ENCODE measurements at regions not wholly inside any gene's neighbourhood (a gene's known extent, or its start where the extent isn't known, plus 50 kb on each side); places are given as distances from the start of the nearest gene placed in this dataset.

DNA sequence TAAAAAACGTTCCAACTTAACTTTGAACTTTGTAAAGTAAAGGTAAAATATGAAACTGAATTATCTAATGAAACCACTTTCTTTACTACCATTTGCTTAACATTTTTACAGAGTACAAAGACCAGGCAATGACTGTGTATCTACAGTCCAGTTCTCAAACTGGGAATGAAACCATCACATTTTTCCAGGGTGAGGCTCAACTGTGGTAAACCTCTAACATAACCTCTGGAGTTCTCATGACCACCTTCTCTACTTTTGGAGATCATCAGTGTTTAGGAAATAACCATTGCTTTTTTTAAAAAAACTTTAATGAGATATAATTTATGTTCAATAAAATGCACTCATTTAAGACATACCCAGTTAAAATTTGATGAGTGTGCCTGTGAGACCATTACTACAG lies 223.5 kb downstream of the RNF152 start:
- no TSS peak for BruUV-seq (replicated peaks)
- Histone ChIP-seq H3K36me3 (ENCODE audit: control insufficient read depth in 2 of 2, extremely low read depth in 1 of 2, insufficient read depth in 2 of 2, low read length in 2 of 2) (no peaks in the 10 kb centered on the region), H4K20me1 (replicated peaks; ENCODE audit: control insufficient read depth, extremely low read depth, insufficient read depth, low read length) (no peaks in the 10 kb centered on the region), H3K4me1 (ENCODE audit: control insufficient read depth, extremely low read depth, insufficient read depth, low read length) (peaks cover 4% of the 10 kb centered on the region), H3K4me3 (replicated peaks in 1 of 3; ENCODE audit: insufficient read depth in 1 of 3, low read depth in 1 of 3, low read length in 3 of 3) (no peak overlapping the region), H3K9me1 (replicated peaks; ENCODE audit: control insufficient read depth, extremely low read depth, insufficient read depth, low read length) (no peaks in the 10 kb centered on the region), H3K79me2 (ENCODE audit: control insufficient read depth, insufficient read depth, low read length) (no peaks in the 10 kb centered on the region), H3K9ac (replicated peaks; ENCODE audit: extremely low read depth, insufficient read depth, low read length) (no peak overlapping the region), H3K27me3 (ENCODE audit: control insufficient read depth in 2 of 2, insufficient read depth in 2 of 2, low read length in 2 of 2) (no peaks in the 10 kb centered on the region), H2AFZ (ENCODE audit: low read depth, low read length) (no peak overlapping the region), H3K9me3 (replicated peaks; ENCODE audit: control insufficient read depth, insufficient read depth, low read length) (no peaks in the 10 kb centered on the region), H3K27ac (ENCODE audit: insufficient read depth, low read depth, low read length) (no peak overlapping the region), H3K4me2 (ENCODE audit: insufficient read depth, low read length) (no peak overlapping the region)
- intact Hi-C loops (cut with micrococcal nuclease): no loop called here
- dilution Hi-C loops (cut with MboI; ENCODE audit: extremely low pct_ligation_motif_present, low sequenced_read_pairs): no loop called here
- TF ChIP-seq POLR2A (IDR thresholded peaks at IDR 0.05; ENCODE audit: low read depth, low read length) (no peak), POLR2AphosphoS5 (IDR thresholded peaks at IDR 0.05; ENCODE audit: insufficient read depth, low read depth, low read length) (no peak), EZH2 (IDR thresholded peaks at IDR 0.05; ENCODE audit: borderline replicate concordance, low read depth, low read length, severe bottlenecking) (no peak)
- DNase-seq (ENCODE audit: low read depth, low spot score) (no peak), FAIRE-seq (no peak)
- CTCF ChIA-PET: no interaction called here
- POLR2A ChIA-PET: no interaction called here

DNA sequence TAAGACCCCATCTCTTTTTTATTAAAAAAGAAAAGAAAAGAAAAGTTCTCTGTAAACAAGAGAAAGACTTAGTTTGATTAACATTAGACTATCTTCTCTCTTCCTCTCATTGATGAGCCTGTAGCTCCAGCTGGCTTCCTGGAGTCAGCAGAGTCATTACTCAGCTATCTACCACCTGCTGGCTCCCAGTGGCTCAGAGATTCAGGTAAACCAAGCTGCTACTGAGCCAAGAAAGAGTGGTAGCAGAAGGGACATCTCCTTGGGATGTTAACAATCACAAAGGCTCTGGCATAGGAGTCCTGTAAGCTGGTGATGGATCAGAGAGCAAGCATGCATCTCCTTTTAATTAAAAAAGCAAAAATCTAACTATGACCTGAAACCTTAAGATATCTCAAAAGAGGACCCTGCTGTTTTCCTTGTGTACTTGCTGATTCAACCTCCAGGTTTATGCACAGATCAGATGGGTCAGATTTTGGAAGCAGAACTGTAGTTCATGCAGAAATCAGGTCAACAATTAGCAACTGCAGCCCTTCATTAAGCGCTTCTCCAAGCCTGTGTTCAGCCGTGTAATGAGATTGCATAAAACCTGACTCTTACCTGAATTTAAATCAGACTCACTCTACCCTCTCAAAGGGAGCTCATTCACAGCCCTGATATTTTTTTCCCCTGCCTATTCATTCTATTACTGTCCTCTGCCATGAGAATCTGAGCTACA lies 225.8 kb downstream of the RNF152 start:
- no peak overlapping the region for H3K4me2 ChIP-seq (ENCODE audit: insufficient read depth, low read length)
- FAIRE-seq (no peak), DNase-seq (ENCODE audit: low read depth, low spot score) (no peak)
- intact Hi-C loops (cut with micrococcal nuclease): no loop called here
- no peaks in the 10 kb centered on the region for H3K36me3 ChIP-seq (ENCODE audit: control insufficient read depth in 2 of 2, extremely low read depth in 1 of 2, insufficient read depth in 2 of 2, low read length in 2 of 2)
- TF ChIP-seq FOS (IDR thresholded peaks at IDR 0.05; ENCODE audit: borderline replicate concordance, insufficient read depth, low read length) (no peak), POLR2AphosphoS5 (IDR thresholded peaks at IDR 0.05; ENCODE audit: insufficient read depth, low read depth, low read length) (no peak), JUN (IDR thresholded peaks at IDR 0.05; ENCODE audit: borderline replicate concordance, insufficient read depth, insufficient read length, low read depth) (no peak), POLR2A (IDR thresholded peaks at IDR 0.05; ENCODE audit: low read depth, low read length) (no peak), GATA2 (IDR thresholded peaks at IDR 0.05; ENCODE audit: insufficient read depth, insufficient read length, low read depth, low read length) (no peak), EZH2 (IDR thresholded peaks at IDR 0.05; ENCODE audit: borderline replicate concordance, low read depth, low read length, severe bottlenecking) (no peak), MYC (IDR thresholded peaks at IDR 0.05; ENCODE audit: low read depth, low read length) (no peak)
- TF ChIP-seq, protein P1, sequence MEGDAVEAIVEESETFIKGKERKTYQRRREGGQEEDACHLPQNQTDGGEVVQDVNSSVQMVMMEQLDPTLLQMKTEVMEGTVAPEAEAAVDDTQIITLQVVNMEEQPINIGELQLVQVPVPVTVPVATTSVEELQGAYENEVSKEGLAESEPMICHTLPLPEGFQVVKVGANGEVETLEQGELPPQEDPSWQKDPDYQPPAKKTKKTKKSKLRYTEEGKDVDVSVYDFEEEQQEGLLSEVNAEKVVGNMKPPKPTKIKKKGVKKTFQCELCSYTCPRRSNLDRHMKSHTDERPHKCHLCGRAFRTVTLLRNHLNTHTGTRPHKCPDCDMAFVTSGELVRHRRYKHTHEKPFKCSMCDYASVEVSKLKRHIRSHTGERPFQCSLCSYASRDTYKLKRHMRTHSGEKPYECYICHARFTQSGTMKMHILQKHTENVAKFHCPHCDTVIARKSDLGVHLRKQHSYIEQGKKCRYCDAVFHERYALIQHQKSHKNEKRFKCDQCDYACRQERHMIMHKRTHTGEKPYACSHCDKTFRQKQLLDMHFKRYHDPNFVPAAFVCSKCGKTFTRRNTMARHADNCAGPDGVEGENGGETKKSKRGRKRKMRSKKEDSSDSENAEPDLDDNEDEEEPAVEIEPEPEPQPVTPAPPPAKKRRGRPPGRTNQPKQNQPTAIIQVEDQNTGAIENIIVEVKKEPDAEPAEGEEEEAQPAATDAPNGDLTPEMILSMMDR (IDR thresholded peaks at IDR 0.05; ENCODE audit: extremely low read depth in 1 of 2, insufficient read depth in 1 of 2, low read depth in 1 of 2, low read length in 2 of 2): no peak
- TF ChIP-seq, protein P2, sequence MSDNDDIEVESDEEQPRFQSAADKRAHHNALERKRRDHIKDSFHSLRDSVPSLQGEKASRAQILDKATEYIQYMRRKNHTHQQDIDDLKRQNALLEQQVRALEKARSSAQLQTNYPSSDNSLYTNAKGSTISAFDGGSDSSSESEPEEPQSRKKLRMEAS (IDR thresholded peaks at IDR 0.05; ENCODE audit: insufficient read depth, insufficient read length): no peak
- H3K9me1 ChIP-seq (replicated peaks; ENCODE audit: control insufficient read depth, extremely low read depth, insufficient read depth, low read length): no peaks in the 10 kb centered on the region
- BruUV-seq (replicated peaks): no TSS peak
- no peaks in the 10 kb centered on the region for H3K27me3 ChIP-seq (ENCODE audit: control insufficient read depth in 2 of 2, insufficient read depth in 2 of 2, low read length in 2 of 2)
- ChIA-PET POLR2A (no interaction called here), CTCF (interaction anchor here (0.7 to 1.7 kb wide), 4 partner anchors 19 to 464 kb away, joined by 3 to 4 read pairs (median 4); no protein-coding TSS in a partner anchor)
- no peaks in the 10 kb centered on the region for H4K20me1 ChIP-seq (replicated peaks; ENCODE audit: control insufficient read depth, extremely low read depth, insufficient read depth, low read length)
- no peak overlapping the region for H2AFZ ChIP-seq (ENCODE audit: low read depth, low read length)
- no peak overlapping the region for H3K9ac ChIP-seq (replicated peaks; ENCODE audit: extremely low read depth, insufficient read depth, low read length)
- H3K9me3 ChIP-seq (replicated peaks; ENCODE audit: control insufficient read depth, insufficient read depth, low read length): no peaks in the 10 kb centered on the region
- dilution Hi-C loops (cut with MboI; ENCODE audit: extremely low pct_ligation_motif_present, low sequenced_read_pairs): no loop called here
- no peaks in the 10 kb centered on the region for H3K79me2 ChIP-seq (ENCODE audit: control insufficient read depth, insufficient read depth, low read length)
- peaks cover 4% of the 10 kb centered on the region for H3K4me1 ChIP-seq (ENCODE audit: control insufficient read depth, extremely low read depth, insufficient read depth, low read length)
- no peak overlapping the region for H3K4me3 ChIP-seq (replicated peaks in 1 of 3; ENCODE audit: insufficient read depth in 1 of 3, low read depth in 1 of 3, low read length in 3 of 3)
- no peak overlapping the region for H3K27ac ChIP-seq (ENCODE audit: insufficient read depth, low read depth, low read length)

Data from endothelial cell of umbilical vein (primary cell).